Kidney tubule cell (primary cell): ENCODE measurements at regions not wholly inside any gene's neighbourhood (a gene's known extent, or its start where the extent isn't known, plus 50 kb on each side); places are given as distances from the start of the nearest gene placed in this dataset.

Source experiments
- DNase-seq: peaks from one replicate; pipeline ENCODE4 v3.0.0-alpha.2; 2018; ENCODE audit warnings: low spot score

DNA sequence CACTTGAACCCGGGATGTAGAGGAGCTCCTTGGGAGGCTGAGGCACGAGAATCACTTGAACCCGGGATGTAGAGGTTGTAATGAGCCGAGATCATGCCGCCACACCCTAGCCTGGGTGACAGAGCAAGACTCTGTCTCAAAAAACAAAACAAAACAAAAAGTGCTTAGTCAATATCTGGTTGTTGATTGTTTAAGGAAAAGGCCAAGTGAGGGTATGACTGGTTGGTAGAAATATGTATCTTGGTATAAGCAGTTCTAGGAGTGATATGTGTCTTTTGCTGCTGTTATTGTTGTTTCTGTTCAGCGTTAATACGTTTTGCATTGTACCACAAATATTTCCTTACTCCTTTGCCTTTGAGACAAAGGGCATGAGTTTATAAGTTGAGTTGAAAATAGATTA is 210.7 kb upstream of the DMRT1 start:
- DNase-seq = peak; percentile 11

DNA sequence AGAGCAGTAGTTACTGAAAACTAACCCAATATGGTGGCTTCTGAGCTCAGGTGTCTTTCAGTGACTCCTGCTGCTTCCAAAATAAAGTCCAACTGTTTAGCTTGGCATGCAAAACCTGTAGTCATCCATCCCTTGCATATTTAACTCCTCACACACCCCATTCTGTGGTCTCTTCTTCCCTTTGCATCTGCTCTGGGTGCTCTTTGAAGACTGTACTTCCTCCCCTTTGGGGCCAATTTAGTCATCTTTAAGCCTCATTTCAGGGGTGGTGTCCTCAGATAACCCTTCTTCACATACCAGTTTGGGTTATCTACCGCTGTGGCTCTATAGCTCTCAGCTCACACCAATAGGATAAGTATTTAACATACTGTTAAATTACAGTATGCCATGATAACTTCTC is 209.9 kb upstream of the DMRT1 start:
- DNase-seq = peak; percentile 29

DNA sequence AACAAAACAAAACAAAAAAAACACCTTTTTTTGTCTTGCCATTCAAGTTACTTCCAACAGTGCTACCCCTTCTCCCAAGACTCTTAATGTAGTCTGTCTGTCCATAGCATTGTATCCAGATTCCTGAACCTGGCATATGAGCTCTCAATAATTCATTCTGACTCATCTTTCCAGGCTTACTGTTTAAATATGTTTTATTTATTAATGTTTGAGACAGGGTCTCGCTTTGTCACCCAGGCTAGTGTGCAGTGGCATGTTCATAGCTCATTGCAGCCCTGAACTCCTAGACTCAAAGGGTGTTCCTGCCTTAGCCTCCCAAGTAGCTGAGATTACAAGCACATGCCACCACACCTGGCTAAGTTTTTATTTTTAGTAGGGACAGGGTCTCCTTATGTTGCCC is 208.0 kb upstream of the DMRT1 start:
- DNase-seq = peak; percentile 57

DNA sequence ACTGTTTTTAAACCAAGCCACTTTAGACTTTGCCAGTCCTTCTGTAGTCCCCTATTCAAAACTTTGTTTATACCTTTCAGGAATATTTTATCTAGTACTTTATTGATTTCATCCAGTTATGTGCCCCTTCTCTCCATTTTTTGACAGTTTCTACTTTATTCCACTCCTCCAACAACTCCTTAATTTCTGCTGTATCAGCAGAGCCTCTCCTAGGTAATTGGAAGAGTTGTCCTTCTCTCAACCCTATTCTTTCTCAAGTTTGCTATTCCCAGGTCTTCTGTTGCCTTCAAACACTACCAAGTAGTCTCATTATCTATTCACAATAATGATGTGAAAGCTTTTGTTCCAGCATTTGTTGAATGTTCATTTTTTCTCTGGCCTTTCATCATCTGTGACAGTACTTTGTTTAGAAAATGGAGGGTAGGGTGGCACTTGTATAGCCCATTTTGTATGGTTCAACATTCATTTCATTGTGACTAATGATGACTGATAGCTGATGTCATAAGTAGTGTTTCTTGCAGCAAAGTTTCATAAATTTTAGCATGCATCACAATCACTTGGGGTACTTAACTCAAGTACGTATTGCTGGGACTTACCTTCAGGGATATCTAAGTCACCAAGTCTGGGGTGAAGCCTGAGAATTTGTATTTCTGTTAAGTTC is 204.4 kb upstream of the DMRT1 start:
- no peak for DNase-seq

DNA sequence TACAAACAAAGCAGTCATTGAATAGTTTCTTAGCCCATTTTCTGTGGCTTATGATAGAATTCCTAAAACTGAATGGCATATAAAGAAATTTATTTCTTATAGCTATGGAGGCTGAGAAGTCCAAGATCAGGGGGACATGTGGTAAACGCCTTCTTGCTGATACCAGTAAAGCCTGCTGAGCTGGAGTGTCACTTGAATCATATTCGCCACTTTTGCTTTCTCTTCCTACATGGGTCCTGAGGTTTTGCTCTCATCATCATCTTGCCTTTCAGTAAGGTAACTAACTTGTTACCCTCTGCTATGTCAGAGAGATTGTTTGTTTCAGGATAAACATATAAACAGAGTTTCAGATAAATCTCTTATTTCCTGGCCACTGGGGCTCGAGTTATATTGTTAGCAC is 203.3 kb upstream of the DMRT1 start:
- no peak for DNase-seq

DNA sequence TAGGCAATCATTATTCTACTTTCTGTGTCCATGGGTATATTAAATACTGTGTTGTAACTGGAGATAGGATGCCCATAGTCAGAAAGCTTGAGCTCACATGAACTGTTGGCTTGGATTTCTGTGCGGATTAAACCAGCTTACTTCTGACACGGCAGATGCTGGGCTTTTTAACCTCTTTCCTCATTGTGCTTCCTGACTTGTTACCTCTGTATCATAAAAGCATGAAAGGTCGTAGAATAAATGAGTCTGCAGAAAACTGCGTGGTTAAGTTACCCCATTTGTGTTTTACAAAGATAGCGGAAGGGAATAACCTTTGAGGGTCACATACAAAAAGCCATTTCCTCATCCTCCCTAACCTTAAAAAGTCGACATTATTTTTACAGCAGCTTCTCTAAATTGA is 199.5 kb upstream of the DMRT1 start:
- no peak for DNase-seq

DNA sequence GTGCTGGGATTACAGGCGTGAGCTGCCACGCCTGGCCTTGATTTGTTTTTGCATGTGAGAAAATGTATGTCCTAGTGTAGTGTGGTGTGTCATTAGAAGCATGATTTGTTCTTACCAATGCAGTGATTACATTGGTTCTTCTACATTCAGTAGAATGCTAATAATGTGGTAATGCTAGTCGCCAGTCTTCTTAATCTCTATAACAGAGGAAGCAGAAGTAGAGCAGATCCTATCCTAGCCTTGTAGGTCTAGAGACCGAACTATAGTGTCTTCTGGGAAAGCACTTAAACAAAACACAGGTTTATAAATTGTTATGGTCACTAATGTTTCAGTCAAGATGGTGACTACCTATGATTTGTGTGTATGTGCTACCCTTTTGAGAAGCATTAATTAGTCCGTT is 197.5 kb upstream of the DMRT1 start:
- DNase-seq = no peak

DNA sequence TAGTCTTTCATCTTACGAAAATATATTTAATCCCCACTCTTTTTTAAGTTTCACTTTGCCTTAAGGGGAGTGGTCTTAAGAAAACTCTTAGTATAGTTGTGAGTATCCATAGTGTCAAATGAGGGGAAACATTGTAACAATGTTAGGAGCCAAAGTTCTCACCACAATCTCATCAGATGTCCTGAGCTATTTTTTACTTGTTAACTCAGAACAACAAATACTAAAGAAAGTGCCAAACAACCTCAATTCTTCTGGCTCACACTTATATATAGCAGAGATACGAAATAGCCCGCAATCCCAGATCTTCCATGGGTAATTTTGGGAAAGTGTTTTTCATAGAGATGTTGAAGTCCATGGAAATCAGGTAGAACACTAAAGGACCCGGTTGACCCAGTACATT is 194.0 kb upstream of the DMRT1 start:
- DNase-seq = no peak

DNA sequence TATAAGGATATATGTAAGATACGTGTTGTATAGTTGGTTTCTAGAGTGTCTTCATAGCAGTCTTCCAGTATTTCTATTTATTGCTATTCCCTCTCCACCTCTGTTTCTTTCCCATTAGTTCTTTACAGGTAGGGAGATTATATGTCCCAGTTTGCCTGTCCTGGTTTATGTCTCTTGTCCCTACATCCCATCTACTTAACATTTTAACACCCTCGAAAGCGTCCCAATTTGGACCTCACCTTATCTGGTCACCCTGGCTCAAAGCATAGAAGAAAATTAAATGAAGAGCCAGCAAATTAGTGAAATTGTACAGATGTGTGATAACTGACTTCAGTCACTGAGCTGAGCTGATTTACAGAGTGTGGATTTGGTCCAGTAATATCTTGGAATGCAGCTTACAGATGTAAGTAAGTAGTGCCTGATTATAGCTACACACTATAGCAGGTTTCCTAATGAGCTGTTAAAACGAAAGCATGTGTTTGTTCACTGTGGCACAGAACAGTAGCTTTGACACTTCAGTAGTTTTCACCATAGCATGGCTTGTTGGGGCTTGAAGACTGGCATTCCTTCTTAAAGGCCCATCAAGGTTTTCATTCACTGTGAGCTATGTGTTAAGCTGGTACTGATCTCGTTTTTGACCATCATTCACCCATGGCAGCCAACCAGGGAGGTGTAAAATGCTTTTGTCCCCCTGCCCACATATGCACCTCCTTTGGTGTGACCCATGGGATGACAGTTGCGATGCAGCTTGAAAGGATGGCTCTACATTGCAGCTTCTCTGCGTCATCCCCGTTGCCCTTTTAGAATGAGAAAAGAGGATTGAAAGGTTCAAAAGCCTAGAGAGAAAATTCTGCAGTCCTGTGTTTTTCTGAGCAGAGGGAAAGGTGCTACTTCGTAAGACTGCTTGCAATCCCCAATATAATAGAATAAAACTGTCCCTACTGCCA is 192.1 kb upstream of the DMRT1 start:
- peak; percentile 71 for DNase-seq

DNA sequence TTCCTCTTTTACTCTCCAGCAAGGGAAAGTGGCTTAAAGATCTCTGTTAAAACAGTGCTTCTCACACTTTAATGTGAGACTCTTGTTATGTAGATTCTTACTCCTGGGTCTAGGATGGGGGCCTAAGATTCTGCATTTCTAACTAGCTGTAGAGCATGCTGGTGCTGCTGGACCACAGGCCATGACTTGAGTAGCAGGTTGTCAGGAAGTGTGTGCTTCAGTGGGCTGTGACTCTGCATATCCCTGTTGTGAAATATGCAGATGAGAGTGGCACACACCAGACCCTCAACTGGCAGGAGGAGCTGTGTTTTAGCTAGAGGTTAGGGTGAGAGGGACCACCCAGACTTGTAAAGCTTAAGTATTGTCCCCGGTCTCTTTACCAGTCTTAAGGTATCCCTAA is 191.1 kb upstream of the DMRT1 start:
- DNase-seq = peak; percentile 54

DNA sequence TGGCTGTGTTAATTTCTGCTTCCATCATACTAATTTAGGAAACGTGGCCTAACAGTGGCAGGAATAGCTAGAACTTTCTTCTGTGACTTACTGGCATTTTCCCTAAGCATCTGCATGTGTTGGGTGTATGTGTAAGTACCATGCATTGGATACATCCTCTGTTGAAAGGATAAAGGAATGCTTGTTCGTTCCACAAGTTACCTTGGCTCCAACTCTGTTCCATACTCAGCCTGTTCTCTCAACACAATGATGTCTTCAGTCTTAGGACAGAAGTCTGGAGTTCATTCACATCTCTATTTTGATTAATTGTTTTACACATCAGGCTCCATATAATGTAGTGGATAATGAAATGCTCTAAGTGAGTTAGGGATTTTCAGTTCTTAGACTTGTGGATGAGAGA is 190.1 kb upstream of the DMRT1 start:
- no peak for DNase-seq

DNA sequence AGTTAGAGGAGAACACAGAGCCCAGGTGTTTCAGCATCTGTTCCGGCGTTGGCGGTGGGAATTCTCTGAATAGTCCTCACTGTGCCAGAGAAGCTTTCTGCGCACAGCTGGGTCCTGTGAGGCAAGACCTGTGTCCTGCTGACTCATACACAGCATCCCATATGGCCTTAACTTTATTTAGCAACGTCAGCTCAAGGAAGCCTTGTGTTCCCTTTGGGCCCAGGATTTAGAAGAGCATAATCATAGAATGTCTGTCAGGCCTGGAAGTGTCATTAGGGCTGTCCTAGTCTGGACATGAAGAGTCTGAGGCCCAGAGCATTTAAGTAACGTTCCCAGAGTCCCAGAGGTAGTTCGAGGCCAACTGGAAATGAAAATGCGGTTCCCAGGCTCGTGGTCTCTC is 188.6 kb upstream of the DMRT1 start:
- DNase-seq = no peak

DNA sequence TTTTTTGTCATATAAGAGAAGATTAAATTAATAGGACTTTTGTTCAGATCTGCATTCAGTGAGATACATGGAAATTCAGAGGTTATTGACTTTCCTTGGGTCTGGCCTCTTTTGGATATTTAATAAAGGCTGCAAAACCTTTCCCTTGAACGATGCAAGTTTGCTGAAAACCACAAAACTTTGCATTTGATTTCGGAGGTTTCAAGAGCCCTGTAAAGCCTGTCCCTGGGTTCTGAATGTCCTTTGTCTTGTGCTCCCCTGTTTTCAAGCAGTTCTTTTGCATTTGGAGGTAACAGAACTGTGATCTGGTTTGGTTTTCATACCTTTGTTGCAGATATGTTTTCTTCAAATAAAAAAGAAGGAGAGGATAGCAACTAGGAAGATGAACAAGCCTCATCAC is 188.1 kb upstream of the DMRT1 start:
- DNase-seq = no peak

DNA sequence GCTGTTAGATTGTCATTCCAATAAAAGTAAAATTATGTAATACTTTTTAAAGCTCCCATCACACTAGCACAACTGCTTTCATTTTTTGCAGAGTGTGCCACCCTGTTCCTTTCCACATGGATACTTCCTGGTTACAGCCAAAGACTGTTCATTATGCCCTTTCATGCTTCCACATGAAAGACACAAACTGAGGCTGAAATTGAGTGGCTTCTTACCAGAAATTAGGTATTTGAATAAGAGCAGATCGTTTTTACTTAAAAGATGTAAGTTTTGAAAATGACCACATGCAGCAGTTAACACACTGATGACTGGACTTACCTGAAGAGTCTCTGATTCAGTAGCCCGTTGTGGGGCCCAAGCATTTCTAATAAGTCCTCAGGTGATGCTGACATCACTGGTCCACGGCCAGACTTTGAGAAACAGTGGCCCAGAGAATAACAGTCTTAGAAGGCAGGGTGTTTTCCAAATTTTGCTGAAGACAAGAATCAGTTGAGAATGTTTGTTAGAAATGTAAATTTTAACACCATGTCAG is 187.6 kb upstream of the DMRT1 start:
- no peak for DNase-seq

DNA sequence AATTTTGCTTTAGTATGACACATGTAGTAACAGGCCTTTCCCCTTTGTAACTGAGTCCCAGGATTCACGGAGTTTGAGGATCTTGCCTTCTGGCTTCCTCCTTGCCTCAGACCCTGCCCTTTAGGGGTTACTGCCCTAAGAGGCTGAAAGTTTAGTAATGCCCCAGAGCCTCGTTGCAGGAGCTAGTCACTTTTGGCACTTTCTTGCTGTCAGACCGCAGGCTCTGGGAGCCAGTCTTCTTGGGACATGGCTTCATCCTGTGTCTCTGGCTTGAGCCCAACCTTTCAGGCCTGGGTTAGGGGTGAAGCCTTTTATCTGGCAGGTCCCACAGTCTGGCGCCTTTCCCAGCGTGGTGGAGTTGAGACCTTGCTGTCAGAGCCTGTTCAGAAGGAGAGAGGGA is 185.6 kb upstream of the DMRT1 start:
- DNase-seq = no peak

DNA sequence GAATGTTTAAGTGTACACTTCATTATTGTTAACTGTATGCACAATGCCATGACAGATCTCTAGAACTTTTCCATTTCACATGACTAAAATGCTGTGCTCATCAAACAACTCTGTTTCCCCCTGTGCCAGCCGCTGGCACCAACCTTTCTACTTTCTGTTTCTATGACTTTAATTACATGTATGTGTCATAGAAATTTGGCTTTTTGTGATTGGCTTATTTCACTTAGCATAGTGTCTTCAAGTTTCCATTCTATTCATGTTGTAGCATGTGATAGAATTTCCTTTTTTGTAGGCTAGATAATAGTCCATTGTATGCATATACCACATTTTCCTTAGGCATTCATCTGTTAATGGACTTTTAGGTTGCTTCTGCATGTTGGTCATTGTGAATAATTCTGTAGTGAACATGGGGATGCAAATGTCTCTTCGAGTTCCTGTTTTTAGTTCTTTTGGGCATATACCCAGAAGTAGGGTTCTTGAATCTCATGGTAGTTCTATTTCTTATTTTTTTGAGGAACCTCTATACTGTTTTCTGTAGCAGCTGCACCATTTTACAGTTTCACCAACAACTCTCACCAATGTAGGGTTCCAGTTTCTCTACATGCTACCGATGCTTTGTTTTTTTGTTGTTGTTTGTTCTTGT is 184.4 kb upstream of the DMRT1 start:
- DNase-seq = no peak

DNA sequence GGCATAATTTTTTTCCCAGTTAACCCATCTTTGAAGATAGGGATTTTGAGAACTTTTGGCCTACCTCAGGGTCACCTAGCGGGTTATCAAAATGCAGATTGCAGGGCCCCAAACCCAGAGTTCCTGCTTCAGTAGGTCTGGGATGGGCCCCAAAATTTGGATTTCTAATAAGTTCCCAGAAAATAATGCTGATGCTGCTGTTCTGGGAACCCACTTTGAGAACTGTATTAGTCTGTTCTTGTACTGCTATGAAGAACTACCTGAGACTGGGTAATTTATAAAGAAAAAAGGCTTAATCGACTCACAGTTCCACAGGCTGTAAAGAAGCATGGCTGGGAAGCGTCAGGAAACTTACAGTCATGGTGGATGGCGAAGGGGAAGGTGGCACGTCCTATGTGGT is 182.2 kb upstream of the DMRT1 start:
- DNase-seq = no peak

DNA sequence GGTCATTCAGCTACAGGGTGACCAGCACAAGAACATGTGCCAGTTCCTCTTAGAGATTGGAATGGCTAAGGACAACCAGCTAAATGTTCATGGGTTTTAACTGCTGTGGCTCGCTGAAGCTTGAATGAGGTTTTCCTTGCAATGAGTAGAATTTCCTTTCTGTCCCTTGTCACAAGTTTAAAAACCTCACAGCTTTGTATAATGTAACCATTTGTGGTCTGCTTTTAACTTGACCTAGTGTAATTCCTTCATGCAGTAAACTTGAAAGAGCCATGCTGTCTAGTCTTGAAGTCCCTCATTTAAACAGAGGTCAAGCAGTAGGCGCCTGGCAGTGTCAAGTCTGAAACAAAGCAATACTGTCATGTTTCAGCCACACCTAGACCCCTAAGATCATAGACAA is 181.3 kb upstream of the DMRT1 start:
- DNase-seq = peak; percentile 31

DNA sequence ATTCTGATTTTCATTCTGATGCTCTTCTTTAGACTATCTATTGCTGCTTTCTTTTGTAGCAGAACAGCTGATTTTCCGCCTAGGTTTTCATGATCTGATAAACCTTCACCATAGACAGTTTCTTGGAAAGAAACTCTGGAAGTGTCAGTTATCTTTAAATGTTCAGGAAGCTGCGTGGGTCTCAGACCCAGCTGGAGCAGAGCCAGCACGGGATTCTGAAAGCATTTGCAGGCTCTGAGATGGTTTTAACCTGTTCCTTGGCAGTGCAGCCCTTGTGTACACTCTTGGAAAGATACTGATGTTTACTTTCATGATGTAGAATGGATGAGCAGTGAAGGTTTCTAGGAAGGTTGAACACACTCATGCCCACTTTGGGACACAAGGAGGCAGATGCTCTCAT is 178.0 kb upstream of the DMRT1 start:
- no peak for DNase-seq

DNA sequence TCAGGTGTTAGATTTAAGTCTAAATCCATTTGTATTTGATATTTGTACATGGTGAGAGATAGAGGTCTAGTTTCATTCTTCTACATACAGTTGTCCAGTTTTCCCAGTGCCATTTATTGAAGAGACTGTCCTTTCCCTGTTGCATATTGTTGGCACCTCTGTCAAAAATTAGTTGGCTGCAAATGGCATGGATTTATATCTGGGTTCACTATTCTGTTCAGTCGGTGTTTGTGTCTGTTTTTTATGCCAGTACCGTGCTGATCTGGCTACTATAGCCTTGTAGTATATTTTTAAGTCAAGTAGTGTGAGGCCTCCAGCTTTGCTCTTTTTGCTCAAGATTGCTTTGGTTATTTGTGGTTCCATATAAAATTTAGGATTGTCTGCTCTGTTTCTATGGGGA is 176.2 kb upstream of the DMRT1 start:
- DNase-seq = no peak

DNA sequence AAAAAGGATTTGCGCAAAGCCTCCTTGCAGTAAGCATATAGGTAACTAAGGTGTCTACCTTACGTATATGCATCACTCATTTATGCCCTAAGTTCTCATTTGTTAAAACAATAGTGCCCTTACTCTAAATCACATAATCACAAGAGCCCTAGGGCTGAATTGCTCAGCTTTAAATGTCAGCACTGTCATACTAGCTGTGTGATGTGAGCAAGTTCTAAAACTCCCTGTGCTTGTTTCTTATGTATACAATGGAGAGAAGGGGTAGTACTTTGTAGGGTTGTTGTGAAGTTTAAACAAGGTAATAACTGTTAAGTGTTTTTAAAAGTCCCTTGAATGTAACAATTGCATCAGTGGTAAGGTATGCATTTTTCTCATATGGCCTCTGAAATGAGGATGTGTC is 169.5 kb upstream of the DMRT1 start:
- no peak for DNase-seq

DNA sequence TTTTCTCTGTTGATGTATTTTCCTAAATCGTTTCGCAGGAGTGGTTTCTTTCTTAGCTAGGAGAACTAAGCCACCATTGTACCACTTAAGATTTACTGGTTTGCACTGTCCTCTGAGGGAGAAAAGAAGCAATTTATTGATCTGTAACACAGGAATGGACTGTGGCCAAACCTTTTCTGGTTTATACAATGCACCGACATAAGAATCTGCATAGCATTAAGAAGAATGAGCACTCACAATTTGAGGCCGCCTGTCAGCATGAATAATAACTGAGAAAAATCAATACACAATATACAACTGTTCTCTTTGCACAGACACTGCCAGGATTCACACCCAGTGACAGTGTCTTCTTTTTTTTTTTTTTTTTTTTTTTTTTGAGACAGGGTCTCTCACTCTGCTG is 168.6 kb upstream of the DMRT1 start:
- no peak for DNase-seq
